ENCODE measurements at regions not wholly inside any gene's neighbourhood (a gene's known extent, or its start where the extent isn't known, plus 50 kb on each side); places are given as distances from the start of the nearest gene placed in this dataset.

- Histone ChIP-seq H2BK5ac (ENCODE audit: low read depth, low read length, poor library complexity, severe bottlenecking) (no peak overlapping the region), H2BK20ac (ENCODE audit: low read depth, low read length) (no peak overlapping the region), H3K27me3 (ENCODE audit: control insufficient read depth, insufficient read depth, low read length) (no peaks in the 10 kb centered on the region), H2AK5ac (ENCODE audit: low read depth, low read length) (no peak overlapping the region), H3K4ac (ENCODE audit: low read depth, low read length) (no peak overlapping the region), H3K4me1 (ENCODE audit: control insufficient read depth, insufficient read depth, low read length) (no peaks in the 10 kb centered on the region), H3K9ac (ENCODE audit: low read depth, low read length) (no peak overlapping the region), H3K4me3 (ENCODE audit: insufficient read depth, low read depth, low read length) (no peak overlapping the region), H4K91ac (ENCODE audit: insufficient read depth, low read depth, low read length) (no peak overlapping the region), H3K56ac (ENCODE audit: extremely low read depth, insufficient read depth, low read length) (no peak overlapping the region), H4K5ac (ENCODE audit: low read depth, low read length) (no peak overlapping the region; the same call in 1 of the 2 replicates), H2AFZ (replicated peaks; ENCODE audit: low read length, poor library complexity) (no peak overlapping the region), H3K23ac (ENCODE audit: low read depth, low read length) (no peak overlapping the region), H4K8ac (ENCODE audit: low read depth in 2 of 2, low read length in 2 of 2) (no peak overlapping the region), H3K36me3 (ENCODE audit: control insufficient read depth, insufficient read depth, low read length) (no peaks in the 10 kb centered on the region), H3K14ac (replicated peaks; ENCODE audit: low read depth, low read length) (no peak overlapping the region), H3K18ac (ENCODE audit: low read depth, low read length) (peak overlapping the region; percentile 27), H2BK15ac (ENCODE audit: low read depth, low read length) (no peak overlapping the region), H3K27ac (ENCODE audit: insufficient read depth, low read length) (no peak overlapping the region), H3K9me3 (ENCODE audit: control insufficient read depth, insufficient read depth, low read length) (peaks cover 8% of the 10 kb centered on the region), H3K4me2 (ENCODE audit: low read depth, low read length) (no peak overlapping the region), H2BK120ac (ENCODE audit: low read depth, low read length) (no peak overlapping the region), H3K9me1 (ENCODE audit: insufficient read depth, low read length) (no peaks in the 10 kb centered on the region), H4K20me1 (ENCODE audit: insufficient read depth, low read length) (no peaks in the 10 kb centered on the region), H3K79me1 (ENCODE audit: low read depth in 1 of 2, low read length in 2 of 2) (no peaks in the 10 kb centered on the region), H2AK9ac (replicated peaks; ENCODE audit: low read depth, low read length, poor library complexity) (no peak overlapping the region)
- ChIA-PET POLR2A (ENCODE audit: unreplicated experiment) (no interaction called here), CTCF (no interaction called here)
- ATAC-seq (ENCODE audit: low read depth) = no peak
- no peak for DNase-seq
- 0% methylated on average over 1 of the region's 7 CpGs; no CpG with 5 or more reads in 1 of the 2 experiments for WGBS, 2 experiments (ENCODE audit: extremely low coverage in 2 of 2, insufficient read length in 1 of 2)
- intact Hi-C loops (cut with micrococcal nuclease) (no loop called here), dilution Hi-C loops (cut with HindIII; ENCODE audit: low sequenced_read_pairs, unreplicated experiment) (no loop called here), in situ Hi-C loops (cut with MboI; ENCODE audit: low sequenced_read_pairs) (no loop called here)
- BruUV-seq (replicated peaks) = no TSS peak
- TF ChIP-seq POLR2A (IDR thresholded peaks at IDR 0.05; ENCODE audit: low read depth, low read length) (no peak), SMC3 (IDR thresholded peaks at IDR 0.05; ENCODE audit: low read depth, low read length) (no peak), MAZ (IDR thresholded peaks at IDR 0.05; ENCODE audit: borderline replicate concordance, low read depth, low read length) (no peak), CEBPB (IDR thresholded peaks at IDR 0.05; ENCODE audit: low read depth, low read length) (no peak), BHLHE40 (IDR thresholded peaks at IDR 0.05; ENCODE audit: low read depth, low read length) (no peak), CTCF (conservative IDR thresholded peaks at IDR 0.05; ENCODE audit: low read depth, low read length) (no peak), NFE2L2 (IDR thresholded peaks at IDR 0.05; ENCODE audit: low read depth, low read length) (no peak), RFX5 (IDR thresholded peaks at IDR 0.05; ENCODE audit: low read depth, low read length) (no peak), MXI1 (IDR thresholded peaks at IDR 0.05; ENCODE audit: borderline replicate concordance, low read depth, low read length) (no peak), FOS (IDR thresholded peaks at IDR 0.05; ENCODE audit: low read depth, low read length) (no peak), RCOR1 (IDR thresholded peaks at IDR 0.05; ENCODE audit: insufficient replicate concordance, low read length) (no peak), RAD21 (IDR thresholded peaks at IDR 0.05; ENCODE audit: low read length) (no peak), CHD1 (IDR thresholded peaks at IDR 0.05; ENCODE audit: low read depth, low read length) (no peak)
- TF ChIP-seq, protein P1, sequence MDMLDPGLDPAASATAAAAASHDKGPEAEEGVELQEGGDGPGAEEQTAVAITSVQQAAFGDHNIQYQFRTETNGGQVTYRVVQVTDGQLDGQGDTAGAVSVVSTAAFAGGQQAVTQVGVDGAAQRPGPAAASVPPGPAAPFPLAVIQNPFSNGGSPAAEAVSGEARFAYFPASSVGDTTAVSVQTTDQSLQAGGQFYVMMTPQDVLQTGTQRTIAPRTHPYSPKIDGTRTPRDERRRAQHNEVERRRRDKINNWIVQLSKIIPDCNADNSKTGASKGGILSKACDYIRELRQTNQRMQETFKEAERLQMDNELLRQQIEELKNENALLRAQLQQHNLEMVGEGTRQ (IDR thresholded peaks at IDR 0.05; ENCODE audit: low read depth, low read length) = no peak
- TF ChIP-seq, protein P2, sequence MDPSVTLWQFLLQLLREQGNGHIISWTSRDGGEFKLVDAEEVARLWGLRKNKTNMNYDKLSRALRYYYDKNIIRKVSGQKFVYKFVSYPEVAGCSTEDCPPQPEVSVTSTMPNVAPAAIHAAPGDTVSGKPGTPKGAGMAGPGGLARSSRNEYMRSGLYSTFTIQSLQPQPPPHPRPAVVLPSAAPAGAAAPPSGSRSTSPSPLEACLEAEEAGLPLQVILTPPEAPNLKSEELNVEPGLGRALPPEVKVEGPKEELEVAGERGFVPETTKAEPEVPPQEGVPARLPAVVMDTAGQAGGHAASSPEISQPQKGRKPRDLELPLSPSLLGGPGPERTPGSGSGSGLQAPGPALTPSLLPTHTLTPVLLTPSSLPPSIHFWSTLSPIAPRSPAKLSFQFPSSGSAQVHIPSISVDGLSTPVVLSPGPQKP (IDR thresholded peaks at IDR 0.05; ENCODE audit: borderline replicate concordance, low read depth, low read length) = no peak
Observed at GRCh38 chr17:33583518-33584417, 290.7 kb upstream of the ASIC2 start.

All from IMR-90 (cell line).